IMR-90 (cell line): ENCODE measurements at regions not wholly inside any gene's neighbourhood (a gene's known extent, or its start where the extent isn't known, plus 50 kb on each side); places are given as distances from the start of the nearest gene placed in this dataset.

Experiments used
- ATAC-seq: fragments of 200-7000 bp; cut with Tn5 transposase; 2 replicates; pipeline ENCODE4 v1.9.1; 2020; ENCODE audit warnings: low read depth, mild to moderate bottlenecking, moderate library complexity
- BruUV-seq: library from RNA; stranded (reverse); fragments of 400-500 nt; replicated peaks from 2 replicates; lab custom pipeline; 2021; lab: Mats Ljungman, UMichigan
- CTCF ChIA-PET: fragments of 300-600 bp; formaldehyde crosslinking; extraction: SDS; loops from one replicate; lab custom pipeline; 2021; ENCODE audit warnings: antibody characterized with exemption; lab: Yijun Ruan, JAX
- POLR2A ChIA-PET: fragments of 300-600 bp; sonication (Branson Sonifier 250); formaldehyde crosslinking; loops from one replicate; lab custom pipeline; 2022; ENCODE audit warnings: antibody characterized with exemption; ENCODE audit not compliant: unreplicated experiment; lab: Charles Lee
- DNase-seq: peaks from one replicate; pipeline ENCODE4 v3.0.0; 2013
- H2AFZ ChIP-seq: replicated peaks from 2 replicates; pipeline ENCODE3; 2013; ENCODE audit warnings: low read length, mild to moderate bottlenecking; ENCODE audit not compliant: poor library complexity
- H2AK5ac ChIP-seq: 2 replicates; pipeline ENCODE4 v1.6.1; 2013; ENCODE audit warnings: low read depth, low read length, inconsistent platforms
- H2AK9ac ChIP-seq: replicated peaks from 2 replicates; pipeline ENCODE3; 2013; ENCODE audit warnings: mild to moderate bottlenecking, low read depth, low read length, moderate library complexity; ENCODE audit not compliant: poor library complexity
- H2BK120ac ChIP-seq: 2 replicates; pipeline ENCODE4 v1.6.1; 2013; ENCODE audit warnings: low read depth, low read length, inconsistent platforms
- H2BK15ac ChIP-seq: 3 replicates; pipeline ENCODE4 v1.6.1; 2013; ENCODE audit warnings: low read depth, low read length, inconsistent platforms
- H2BK20ac ChIP-seq: 2 replicates; pipeline ENCODE4 v1.6.1; 2013; ENCODE audit warnings: low read depth, mild to moderate bottlenecking, inconsistent platforms, low read length, moderate library complexity
- H2BK5ac ChIP-seq: 2 replicates; pipeline ENCODE4 v1.6.1; 2013; ENCODE audit warnings: mild to moderate bottlenecking, low read depth, low read length, inconsistent platforms; ENCODE audit not compliant: poor library complexity, severe bottlenecking
- H3K14ac ChIP-seq: replicated peaks from 2 replicates; pipeline ENCODE4 v1.6.1; 2013; ENCODE audit warnings: low read depth, low read length, inconsistent platforms
- H3K18ac ChIP-seq: 2 replicates; pipeline ENCODE4 v1.6.1; 2013; ENCODE audit warnings: low read depth, low read length, control low read depth
- H3K23ac ChIP-seq: 2 replicates; pipeline ENCODE4 v1.6.1; 2013; ENCODE audit warnings: low read depth, low read length, inconsistent platforms
- H3K27ac ChIP-seq: 2 replicates; pipeline ENCODE4 v1.5.1; 2013; ENCODE audit warnings: mild to moderate bottlenecking, control low read depth, low read length; ENCODE audit not compliant: insufficient read depth
- H3K27me3 ChIP-seq: 2 replicates; pipeline ENCODE4 v1.6.1; 2013; ENCODE audit warnings: low read length; ENCODE audit not compliant: control insufficient read depth, insufficient read depth
- H3K36me3 ChIP-seq: 2 replicates; pipeline ENCODE4 v1.6.1; 2013; ENCODE audit warnings: low read length, mixed read lengths; ENCODE audit not compliant: control insufficient read depth, insufficient read depth
- H3K4ac ChIP-seq: 2 replicates; pipeline ENCODE4 v1.6.1; 2013; ENCODE audit warnings: low read depth, low read length, inconsistent platforms
- H3K4me1 ChIP-seq: 2 replicates; pipeline ENCODE4 v1.6.1; 2013; ENCODE audit warnings: low read length, mixed read lengths; ENCODE audit not compliant: control insufficient read depth, insufficient read depth
- H3K4me2 ChIP-seq: 2 replicates; pipeline ENCODE4 v1.6.1; 2013; ENCODE audit warnings: low read depth, mild to moderate bottlenecking, control low read depth, low read length, moderate library complexity
- H3K4me3 ChIP-seq: 2 replicates; pipeline ENCODE4 v1.5.1; 2013; ENCODE audit warnings: low read depth, mild to moderate bottlenecking, control low read depth, low read length, moderate library complexity; ENCODE audit not compliant: insufficient read depth
- H3K56ac ChIP-seq: 2 replicates; pipeline ENCODE4 v1.6.1; 2013; ENCODE audit warnings: low read length, inconsistent platforms; ENCODE audit not compliant: insufficient read depth; ENCODE audit errors: extremely low read depth
- H3K79me1 ChIP-seq, 2 experiments: 2 replicates each; pipeline ENCODE4 v1.6.1; 2013; ENCODE audit warnings: low read length in 2 of 2, inconsistent platforms in 1 of 2, low read depth in 1 of 2
- H3K9ac ChIP-seq: 2 replicates; pipeline ENCODE4 v1.6.1; 2013; ENCODE audit warnings: low read depth, low read length, control low read depth
- H3K9me1 ChIP-seq: 2 replicates; pipeline ENCODE4 v1.6.1; 2013; ENCODE audit warnings: low read length, inconsistent platforms; ENCODE audit not compliant: insufficient read depth
- H3K9me3 ChIP-seq: 2 replicates; pipeline ENCODE4 v1.6.1; 2013; ENCODE audit warnings: low read length; ENCODE audit not compliant: control insufficient read depth, insufficient read depth
- H4K20me1 ChIP-seq: 2 replicates; pipeline ENCODE4 v1.6.1; 2013; ENCODE audit warnings: low read length, inconsistent platforms; ENCODE audit not compliant: insufficient read depth
- H4K5ac ChIP-seq: 2 replicates; pipeline ENCODE4 v1.6.1; 2013; ENCODE audit warnings: mild to moderate bottlenecking, low read depth, low read length, control low read depth
- H4K8ac ChIP-seq, 2 experiments: 2 replicates each; pipeline ENCODE4 v1.6.1; 2013; ENCODE audit warnings: low read depth in 2 of 2, low read length in 2 of 2, control low read depth in 1 of 2, inconsistent platforms in 1 of 2
- H4K91ac ChIP-seq: 2 replicates; pipeline ENCODE4 v1.6.1; 2013; ENCODE audit warnings: low read depth, low read length, inconsistent platforms; ENCODE audit not compliant: insufficient read depth
- BHLHE40 ChIP-seq: fragments of 150-350 bp; IDR thresholded peaks from 2 replicates; pipeline ENCODE4 v1.6.1; 2016; ENCODE audit warnings: mild to moderate bottlenecking, low read depth, low read length
- CHD1 ChIP-seq: IDR thresholded peaks from 2 replicates; pipeline ENCODE4 v1.6.1; 2012; ENCODE audit warnings: low read depth, low read length, improper control_type of control experiment
- CTCF ChIP-seq: conservative IDR thresholded peaks from 2 replicates; pipeline ENCODE4 v1.5.1; 2012; ENCODE audit warnings: mild to moderate bottlenecking, low read depth, low read length, improper control_type of control experiment
- FOS ChIP-seq: fragments of 150-350 bp; IDR thresholded peaks from 2 replicates; pipeline ENCODE4 v1.6.1; 2016; ENCODE audit warnings: low read depth, low read length
- MAFK ChIP-seq: IDR thresholded peaks from 2 replicates; pipeline ENCODE4 v1.6.1; 2012; ENCODE audit warnings: low read depth, low read length, improper control_type of control experiment
- MAZ ChIP-seq: IDR thresholded peaks from 2 replicates; pipeline ENCODE4 v1.6.1; 2012; ENCODE audit warnings: low read depth, mild to moderate bottlenecking, low read length, improper control_type of control experiment, moderate library complexity, borderline replicate concordance
- MXI1 ChIP-seq: IDR thresholded peaks from 2 replicates; pipeline ENCODE4 v1.6.1; 2012; ENCODE audit warnings: low read depth, mild to moderate bottlenecking, low read length, moderate library complexity, borderline replicate concordance
- NFE2L2 ChIP-seq: fragments of 150-350 bp; IDR thresholded peaks from 2 replicates; pipeline ENCODE4 v1.6.1; 2016; ENCODE audit warnings: low read depth, mild to moderate bottlenecking, low read length
- POLR2A ChIP-seq: IDR thresholded peaks from 2 replicates; pipeline ENCODE4 v1.6.1; 2012; ENCODE audit warnings: mild to moderate bottlenecking, low read depth, low read length
- RAD21 ChIP-seq: IDR thresholded peaks from 2 replicates; pipeline ENCODE4 v1.6.1; 2012; ENCODE audit warnings: low read length, improper control_type of control experiment
- RCOR1 ChIP-seq: IDR thresholded peaks from 2 replicates; pipeline ENCODE4 v1.6.1; 2012; ENCODE audit warnings: mild to moderate bottlenecking, low read length, improper control_type of control experiment; ENCODE audit not compliant: insufficient replicate concordance
- RFX5 ChIP-seq: IDR thresholded peaks from 2 replicates; pipeline ENCODE4 v1.8.0; 2012; ENCODE audit warnings: low read depth, mild to moderate bottlenecking, low read length, moderate library complexity
- SMC3 ChIP-seq: fragments of 150-350 bp; IDR thresholded peaks from 2 replicates; pipeline ENCODE4 v1.6.1; 2016; ENCODE audit warnings: low read depth, mild to moderate bottlenecking, antibody characterized with exemption, low read length, moderate library complexity
- USF2 ChIP-seq: fragments of 150-350 bp; IDR thresholded peaks from 2 replicates; pipeline ENCODE4 v1.6.1; 2017; ENCODE audit warnings: mild to moderate bottlenecking, antibody characterized with exemption, low read length, low read depth
- WGBS, 2 experiments: methylation state at CpG; one replicate each; pipeline versions ENCODE4 v1.1.5 to v1.1.7; 2013; ENCODE audit warnings: missing lambda C conversion rate in 2 of 2; ENCODE audit not compliant: insufficient read length in 1 of 2; ENCODE audit errors: extremely low coverage in 2 of 2; 5-methylcytosine and 5-hydroxymethylcytosine counted together
- dilution Hi-C: fragments of 300-500 bp; cut with HindIII; formaldehyde crosslinking; loops from one replicate; pipeline ENCODE4 v1.14.3; 2018; ENCODE audit warnings: low sequenced_read_pairs; ENCODE audit not compliant: unreplicated experiment
- in situ Hi-C: fragments of 300-500 bp; cut with MboI; formaldehyde crosslinking; loops from 3 replicates; pipeline ENCODE4 v1.14.3; 2019; ENCODE audit warnings: low sequenced_read_pairs, inconsistent platforms, mixed read lengths
- intact Hi-C: fragments of 100-400 bp; cut with micrococcal nuclease; formaldehyde crosslinking; loops from 2 replicates; pipeline ENCODE4 v1.10.0; 2022

DNA sequence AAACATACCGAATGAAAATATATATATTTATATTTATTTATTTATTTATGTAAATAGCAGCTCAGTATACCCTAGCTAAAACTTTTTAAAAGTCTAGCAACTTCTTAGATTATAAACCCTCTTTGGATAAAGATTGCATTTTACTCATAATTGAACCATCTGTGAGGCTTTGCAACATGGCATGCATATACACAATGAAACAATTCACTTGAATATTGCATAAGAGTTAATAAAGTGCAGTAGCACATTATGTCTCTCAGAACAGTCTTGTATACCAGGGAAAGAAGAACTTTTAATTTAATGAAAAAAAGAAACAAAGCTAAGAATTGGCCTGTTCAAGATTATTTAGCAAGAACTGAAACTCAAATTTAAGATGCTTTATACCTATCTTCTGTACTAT, 1363.9 kb upstream of the ADGRL2 start:
- no peak overlapping the region for H2AK9ac ChIP-seq
- no peaks in the 10 kb centered on the region for H3K36me3 ChIP-seq
- H3K4ac ChIP-seq, result no peak overlapping the region
- no peaks in the 10 kb centered on the region for H3K27me3 ChIP-seq
- H3K18ac ChIP-seq, result no peak overlapping the region
- H4K8ac ChIP-seq, result no peak overlapping the region
- POLR2A ChIA-PET, result no interaction called here
- H3K79me1 ChIP-seq, result no peaks in the 10 kb centered on the region
- H3K23ac ChIP-seq, result no peak overlapping the region
- no TSS peak for BruUV-seq
- no CpG with 5 or more reads among the region's 1 CpG for WGBS, 2 experiments
- no peak overlapping the region for H3K4me3 ChIP-seq
- H2BK5ac ChIP-seq, result no peak overlapping the region
- no peak for DNase-seq
- no peak overlapping the region for H3K56ac ChIP-seq
- ATAC-seq, result no peak
- H3K9me3 ChIP-seq, result no peaks in the 10 kb centered on the region
- no peak overlapping the region for H3K9ac ChIP-seq
- CTCF ChIA-PET, result no interaction called here
- no peak overlapping the region for H2AK5ac ChIP-seq
- no peak overlapping the region for H2BK120ac ChIP-seq
- H3K27ac ChIP-seq, result no peak overlapping the region
- in situ Hi-C loops (no loop called here), dilution Hi-C loops (no loop called here), intact Hi-C loops (no loop called here)
- H3K14ac ChIP-seq, result no peak overlapping the region
- H3K4me2 ChIP-seq, result no peak overlapping the region
- H4K5ac ChIP-seq, result no peak overlapping the region
- H2AFZ ChIP-seq, result no peak overlapping the region
- H3K9me1 ChIP-seq, result no peaks in the 10 kb centered on the region
- no peak overlapping the region for H2BK15ac ChIP-seq
- TF ChIP-seq MXI1, result no peak
- no peak for TF ChIP-seq POLR2A
- TF ChIP-seq FOS, result no peak
- no peak for TF ChIP-seq MAZ
- no peak for TF ChIP-seq NFE2L2
- TF ChIP-seq CTCF, result no peak
- TF ChIP-seq USF2, result no peak
- TF ChIP-seq MAFK, result no peak
- TF ChIP-seq RCOR1, result no peak
- TF ChIP-seq RAD21, result no peak
- TF ChIP-seq CHD1, result no peak
- TF ChIP-seq BHLHE40, result no peak
- TF ChIP-seq SMC3, result no peak
- TF ChIP-seq RFX5, result no peak
- H4K20me1 ChIP-seq, result no peaks in the 10 kb centered on the region
- no peak overlapping the region for H2BK20ac ChIP-seq
- H3K4me1 ChIP-seq, result no peaks in the 10 kb centered on the region
- H4K91ac ChIP-seq, result no peak overlapping the region
